ENCODE measurements at regions not wholly inside any gene's neighbourhood (a gene's known extent, or its start where the extent isn't known, plus 50 kb on each side); places are given as distances from the start of the nearest gene placed in this dataset.
A peak's percentile ranks its signal among the peaks of the same experiment; 100 is the strongest.

DNA sequence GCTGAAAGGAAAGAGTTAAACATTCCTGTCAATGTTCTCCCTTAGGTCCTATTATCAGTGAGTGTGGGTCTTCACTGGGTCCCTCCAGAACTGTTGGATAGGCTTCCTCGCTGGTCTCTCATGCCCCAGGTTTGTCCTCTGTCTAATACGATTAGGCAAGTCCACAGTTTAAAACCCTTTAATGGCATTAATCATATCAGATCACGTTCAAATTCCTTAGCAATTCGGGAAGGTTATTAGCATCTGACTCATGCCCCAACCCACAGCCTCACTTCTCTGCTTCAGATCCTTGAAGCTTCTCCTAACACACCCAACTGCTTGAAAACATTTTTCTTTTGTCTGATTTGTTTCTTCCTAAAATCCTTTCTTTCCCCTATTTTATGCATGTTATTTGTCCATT lies 224.3 kb upstream of the ATP10A start:
- no peak overlapping the region for H3K27ac Mint-ChIP-seq
- H3K27me3 Mint-ChIP-seq (ENCODE audit: low read depth): no peaks in the 10 kb centered on the region
- no peaks in the 10 kb centered on the region for H3K9me3 Mint-ChIP-seq
- no peak overlapping the region for H3K4me3 Mint-ChIP-seq
- H3K4me1 Mint-ChIP-seq (ENCODE audit: low read depth): peaks cover 11% of the 10 kb centered on the region
- H3K36me3 Mint-ChIP-seq (ENCODE audit: insufficient read depth in 2 of 2): no peaks in the 10 kb centered on the region
- ATAC-seq (replicated peaks in 1 of 2) (no peak), DNase-seq (no peak)

DNA sequence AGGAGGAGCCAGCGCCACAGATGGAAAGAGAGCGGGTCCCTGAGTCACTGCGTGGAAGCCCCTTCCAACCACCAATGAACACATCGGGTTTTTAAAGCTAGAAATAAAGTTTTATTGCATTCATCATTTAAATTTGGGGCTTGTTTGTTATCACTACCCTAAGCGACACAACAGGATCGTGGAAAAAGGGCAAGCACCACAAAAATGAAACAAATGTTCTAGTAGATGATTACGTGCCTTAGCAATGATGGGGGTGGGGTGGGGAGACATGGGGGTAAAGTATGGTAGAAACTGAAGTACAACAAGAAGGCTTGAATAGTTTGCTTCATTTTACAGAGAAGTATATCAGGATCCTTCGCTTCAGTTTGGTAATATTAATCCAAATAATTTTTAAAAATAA lies 221.6 kb upstream of the ATP10A start:
- DNase-seq: no peak

DNA sequence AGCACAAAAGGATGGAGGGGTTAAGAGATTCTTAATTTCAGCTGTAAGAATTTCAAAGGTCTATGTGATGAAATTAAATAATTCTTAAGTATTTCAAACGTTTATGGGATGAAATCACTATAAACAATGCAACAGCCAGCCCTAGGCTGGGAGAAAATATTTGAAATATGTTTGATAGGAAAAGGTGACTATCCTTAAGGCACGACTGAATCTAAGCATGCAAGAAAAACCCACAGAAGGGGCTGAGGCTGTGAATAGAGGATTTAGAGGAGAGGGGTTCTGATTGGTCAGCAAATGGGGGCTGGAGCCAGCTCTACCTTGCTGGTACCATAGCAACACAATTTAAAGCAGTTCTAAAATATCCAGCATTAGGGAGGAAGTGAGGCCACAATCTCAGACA lies 220.8 kb upstream of the ATP10A start:
- Mint-ChIP-seq H3K4me1 (ENCODE audit: low read depth) (peaks cover 27% of the 10 kb centered on the region), H3K27ac (peak overlapping the region; percentile 11), H3K27me3 (ENCODE audit: low read depth) (no peaks in the 10 kb centered on the region), H3K4me3 (no peak overlapping the region), H3K36me3 (ENCODE audit: insufficient read depth in 2 of 2) (peaks cover 0 to 2% of the 10 kb centered on the region in 2 donors), H3K9me3 (peaks cover 1 to 2% of the 10 kb centered on the region in 2 donors)
- DNase-seq (no peak), ATAC-seq (replicated peaks in 1 of 2) (no peak)

More for the DNA sequence above, 221.6 kb upstream of the ATP10A start:
- no peak overlapping the region for H3K4me3 Mint-ChIP-seq
- peaks cover 18% of the 10 kb centered on the region for H3K4me1 Mint-ChIP-seq (ENCODE audit: low read depth)
- no peak overlapping the region for H3K27ac Mint-ChIP-seq
- ATAC-seq (replicated peaks in 1 of 2): no peak
- H3K36me3 Mint-ChIP-seq (ENCODE audit: insufficient read depth in 2 of 2): peaks cover 0 to 2% of the 10 kb centered on the region in 2 donors
- no peaks in the 10 kb centered on the region for H3K27me3 Mint-ChIP-seq (ENCODE audit: low read depth)
- peaks cover 0 to 2% of the 10 kb centered on the region in 2 donors for H3K9me3 Mint-ChIP-seq

DNA sequence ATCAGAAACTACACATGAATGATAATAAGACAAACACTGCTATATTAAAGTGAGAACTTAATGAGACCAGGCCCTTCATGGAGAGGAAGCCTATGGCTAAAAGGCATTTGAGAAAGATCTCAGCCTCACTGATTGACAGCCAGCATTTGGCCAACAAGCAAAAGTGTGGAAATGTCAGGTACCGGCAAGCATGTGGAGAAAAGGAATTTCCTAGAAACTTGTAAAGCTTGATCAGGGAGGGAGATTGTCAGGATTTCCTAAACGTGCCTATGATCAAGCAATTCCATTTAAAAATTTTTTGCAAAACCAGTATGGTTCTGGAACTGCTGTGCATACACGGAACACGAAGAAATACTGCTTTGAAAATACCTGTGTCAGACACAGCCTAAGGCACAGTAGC lies 220.3 kb upstream of the ATP10A start:
- ATAC-seq (replicated peaks in 1 of 2) (no peak), DNase-seq (no peak)
- H3K4me3 Mint-ChIP-seq: peak overlapping the region; percentile 86
- H3K9me3 Mint-ChIP-seq: peaks cover 1 to 2% of the 10 kb centered on the region in 2 donors
- H3K27me3 Mint-ChIP-seq (ENCODE audit: low read depth): no peaks in the 10 kb centered on the region
- peaks cover 0 to 2% of the 10 kb centered on the region in 2 donors for H3K36me3 Mint-ChIP-seq (ENCODE audit: insufficient read depth in 2 of 2)
- peak overlapping the region; percentile 61 for H3K27ac Mint-ChIP-seq
- peaks cover 32% of the 10 kb centered on the region for H3K4me1 Mint-ChIP-seq (ENCODE audit: low read depth)

DNA sequence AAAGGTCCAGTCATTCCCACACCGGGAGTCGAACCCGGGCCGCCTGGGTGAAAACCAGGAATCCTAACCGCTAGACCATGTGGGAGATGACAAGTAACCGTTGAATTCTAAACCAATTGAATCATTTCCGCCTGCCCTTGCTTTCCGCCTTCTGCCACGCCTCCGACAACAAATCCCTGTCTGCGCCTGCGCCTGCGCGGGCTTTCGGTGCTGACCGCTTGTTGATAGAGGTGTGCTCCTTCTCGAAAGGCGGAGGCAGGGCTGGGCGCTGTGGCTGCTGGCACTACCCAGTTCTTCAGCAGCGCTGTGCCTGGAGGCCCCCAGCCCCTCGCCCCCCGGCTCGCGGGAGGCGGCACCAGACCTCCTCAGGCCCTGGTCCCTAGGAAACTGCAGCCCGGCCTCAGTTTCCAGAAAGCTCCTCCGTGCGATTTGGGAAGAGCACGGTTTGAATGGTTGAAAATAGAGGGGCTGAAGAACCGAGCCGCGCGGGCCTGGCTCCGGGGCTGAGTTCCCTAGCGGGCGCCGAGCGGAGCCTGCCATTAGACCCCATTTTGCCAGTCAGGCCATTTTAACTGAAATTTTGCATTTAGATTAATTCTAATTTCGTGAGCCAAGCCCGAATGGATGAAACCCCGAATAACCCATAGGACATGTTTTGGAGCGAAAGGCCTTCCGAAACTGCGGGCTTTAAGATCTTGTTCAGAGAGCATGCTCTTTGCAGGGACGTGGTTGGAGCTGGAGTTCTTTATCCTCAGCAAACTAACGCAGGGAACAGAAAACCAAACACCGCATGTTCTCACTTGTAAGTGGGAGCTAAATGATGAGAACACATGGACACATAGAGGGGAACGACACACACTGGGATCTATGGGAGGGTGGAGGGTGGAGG lies 219.3 kb upstream of the ATP10A start:
- H3K36me3 Mint-ChIP-seq (ENCODE audit: insufficient read depth in 2 of 2): peaks cover 0 to 2% of the 10 kb centered on the region in 2 donors
- peak overlapping the region; percentile 86 for H3K4me3 Mint-ChIP-seq
- H3K9me3 Mint-ChIP-seq: peaks cover 1 to 2% of the 10 kb centered on the region in 2 donors
- H3K4me1 Mint-ChIP-seq (ENCODE audit: low read depth): peaks cover 39% of the 10 kb centered on the region
- DNase-seq (peak; percentile 95 to 96), ATAC-seq (replicated peaks in 1 of 2) (peak; percentile 98)
- peak overlapping the region; percentile 98 for H3K27ac Mint-ChIP-seq
- no peaks in the 10 kb centered on the region for H3K27me3 Mint-ChIP-seq (ENCODE audit: low read depth)

DNA sequence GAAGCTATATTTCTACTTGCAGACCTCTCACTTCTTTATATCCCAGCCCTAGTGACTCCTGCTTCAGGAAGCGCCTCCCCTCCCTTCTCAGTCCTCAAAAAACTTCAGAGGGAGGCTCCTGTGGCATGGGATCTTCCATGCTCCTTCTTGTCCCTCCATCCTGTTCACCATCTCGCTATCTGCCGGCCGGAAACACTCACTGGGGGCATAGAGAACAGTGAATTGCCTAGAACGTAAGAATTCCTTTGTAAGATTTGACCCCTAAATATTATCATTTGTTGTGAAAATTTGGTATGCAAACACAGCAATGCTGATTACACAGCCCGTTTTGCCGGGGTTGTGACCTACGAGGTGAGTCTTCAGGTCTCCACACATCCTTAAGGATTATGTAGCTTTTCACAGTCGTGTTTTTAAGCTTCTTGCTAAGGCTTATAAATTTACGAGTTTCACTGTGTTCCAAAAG lies 218.7 kb upstream of the ATP10A start:
- H3K27me3 Mint-ChIP-seq (ENCODE audit: low read depth): no peaks in the 10 kb centered on the region
- peaks cover 39% of the 10 kb centered on the region for H3K4me1 Mint-ChIP-seq (ENCODE audit: low read depth)
- H3K9me3 Mint-ChIP-seq: peaks cover 1 to 2% of the 10 kb centered on the region in 2 donors
- H3K4me3 Mint-ChIP-seq: peak overlapping the region; percentile 86
- peaks cover 0 to 2% of the 10 kb centered on the region in 2 donors for H3K36me3 Mint-ChIP-seq (ENCODE audit: insufficient read depth in 2 of 2)
- H3K27ac Mint-ChIP-seq: peak overlapping the region; percentile 98
- DNase-seq: no peak
- no peak for ATAC-seq (replicated peaks in 1 of 2)

DNA sequence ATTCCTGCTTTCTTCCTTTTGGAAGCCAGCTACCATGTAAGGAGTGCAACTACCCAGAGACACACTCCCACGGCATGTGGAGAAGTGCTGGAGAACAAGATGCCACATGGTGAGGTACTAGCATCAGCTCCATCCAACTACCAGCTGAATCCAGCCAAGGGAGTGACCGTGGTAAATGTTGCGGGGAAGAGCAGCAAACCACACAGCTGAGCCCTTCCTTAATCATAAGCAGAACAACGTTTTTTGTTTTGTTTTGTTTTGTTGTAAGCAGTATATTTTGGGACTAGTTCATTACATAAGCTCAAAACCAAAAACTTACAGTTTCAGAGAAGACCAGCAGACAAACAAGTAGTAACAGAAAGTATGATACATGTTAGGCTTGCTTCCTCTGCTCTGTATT lies 212.6 kb upstream of the ATP10A start:
- H3K4me3 Mint-ChIP-seq: no peak overlapping the region
- H3K9me3 Mint-ChIP-seq: peaks cover 1 to 5% of the 10 kb centered on the region in 2 donors
- ATAC-seq (replicated peaks in 1 of 2) (no peak), DNase-seq (no peak)
- H3K4me1 Mint-ChIP-seq (ENCODE audit: low read depth): peaks cover 39% of the 10 kb centered on the region
- H3K27ac Mint-ChIP-seq: no peak overlapping the region
- H3K36me3 Mint-ChIP-seq (ENCODE audit: insufficient read depth in 2 of 2): peaks cover 0 to 1% of the 10 kb centered on the region in 2 donors
- H3K27me3 Mint-ChIP-seq (ENCODE audit: low read depth): peaks cover 5% of the 10 kb centered on the region

DNA sequence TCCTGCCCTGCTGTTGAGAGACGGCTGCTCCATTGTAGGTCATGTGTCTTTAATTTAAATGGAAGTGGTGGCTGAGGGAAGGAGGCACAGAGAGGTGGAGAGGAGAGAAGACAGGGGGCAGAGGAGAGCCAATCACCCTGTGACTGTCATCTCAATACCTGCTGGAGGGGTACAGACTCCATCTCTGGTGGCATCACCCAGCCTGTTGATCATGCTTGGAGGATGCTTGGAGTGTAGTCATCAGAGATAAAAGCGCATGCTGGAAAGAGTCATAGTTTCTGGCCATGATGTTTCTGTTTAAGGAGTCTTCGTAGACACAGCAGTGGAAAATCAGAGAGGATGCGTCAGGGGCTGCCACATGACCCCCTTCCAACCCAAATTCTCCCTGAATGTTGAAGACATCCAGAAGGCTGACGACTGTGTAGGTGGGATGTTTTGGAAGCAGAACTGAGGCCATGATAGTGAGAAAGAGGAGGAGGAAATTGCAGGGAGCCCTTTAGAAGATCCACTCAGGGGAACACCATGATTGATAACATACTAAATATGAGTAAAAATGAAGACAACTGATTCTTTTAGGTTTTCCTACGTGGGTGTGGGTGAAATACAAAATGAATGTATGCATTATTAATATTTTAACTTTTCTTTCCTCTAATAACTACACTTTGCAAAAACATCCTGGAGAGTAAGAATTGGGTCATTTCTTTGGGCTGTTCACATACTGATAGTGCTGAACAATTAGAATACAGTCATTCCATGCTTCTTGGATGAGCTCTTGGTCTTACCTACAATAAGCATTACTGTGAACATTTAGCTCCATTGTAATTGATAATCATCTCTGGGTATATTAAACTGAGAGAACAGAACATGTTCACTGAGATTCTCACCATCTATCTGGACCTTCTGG lies 210.6 kb upstream of the ATP10A start:
- Mint-ChIP-seq H3K9me3 (peaks cover 0 to 5% of the 10 kb centered on the region in 2 donors), H3K4me3 (peak overlapping the region; percentile 52 to 55), H3K27ac (peak overlapping the region; percentile 86), H3K4me1 (ENCODE audit: low read depth) (peaks cover 26% of the 10 kb centered on the region), H3K36me3 (ENCODE audit: insufficient read depth in 2 of 2) (peaks cover 0 to 1% of the 10 kb centered on the region in 2 donors), H3K27me3 (ENCODE audit: low read depth) (peaks cover 17% of the 10 kb centered on the region)
- peak; percentile 95 to 96 for ATAC-seq (replicated peaks in 1 of 2)
- peak; percentile 35 to 48 for DNase-seq

DNA sequence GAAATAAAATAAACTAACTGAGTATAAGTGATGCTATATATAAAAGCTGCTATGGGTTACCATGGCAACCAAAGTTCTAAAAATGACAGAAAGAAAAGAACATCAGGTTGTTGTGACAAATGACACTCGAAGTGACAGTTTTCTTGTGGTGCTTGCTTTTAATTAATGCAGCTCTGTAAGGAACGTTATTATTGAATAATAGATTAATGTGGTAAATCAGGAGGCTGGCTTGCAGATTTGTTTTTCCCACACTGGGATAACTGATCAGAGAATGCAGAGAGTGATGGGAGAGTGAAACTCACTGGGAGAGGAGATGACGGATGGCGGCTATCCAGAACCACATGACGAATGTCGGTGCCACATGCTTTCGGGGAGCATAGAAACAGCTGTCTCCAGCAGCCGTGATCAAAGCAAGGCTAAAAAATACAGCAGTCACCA lies 207.0 kb upstream of the ATP10A start:
- peaks cover 0 to 1% of the 10 kb centered on the region in 2 donors for H3K36me3 Mint-ChIP-seq (ENCODE audit: insufficient read depth in 2 of 2)

DNA sequence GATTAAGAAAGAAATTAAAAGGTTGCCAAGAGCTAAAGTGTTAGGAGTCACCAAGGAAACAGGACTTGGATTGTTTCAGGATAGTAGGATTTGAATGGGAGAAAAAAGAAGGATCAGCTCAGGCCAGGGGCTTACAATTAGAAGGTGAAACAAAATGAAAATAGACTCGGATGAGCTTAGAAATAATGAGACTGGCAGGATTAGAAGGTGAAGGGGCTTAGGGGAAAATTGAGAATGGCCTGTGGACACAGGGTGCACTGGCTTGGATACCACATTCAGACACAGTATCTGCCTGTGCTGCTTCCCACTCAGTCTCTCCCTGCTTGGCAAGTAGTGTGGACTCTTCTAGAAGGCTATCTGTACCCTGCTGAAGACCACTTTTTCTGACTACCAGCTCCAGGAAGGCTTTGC lies 206.1 kb upstream of the ATP10A start:
- DNase-seq (no peak), ATAC-seq (replicated peaks in 1 of 2) (no peak)
- Mint-ChIP-seq H3K36me3 (ENCODE audit: insufficient read depth in 2 of 2) (peaks cover 0 to 1% of the 10 kb centered on the region in 2 donors), H3K27ac (no peak overlapping the region), H3K4me1 (ENCODE audit: low read depth) (peaks cover 15% of the 10 kb centered on the region), H3K27me3 (ENCODE audit: low read depth) (peaks cover 26% of the 10 kb centered on the region), H3K9me3 (peaks cover 0 to 5% of the 10 kb centered on the region in 2 donors), H3K4me3 (no peak overlapping the region)

More for the DNA sequence above, 207.0 kb upstream of the ATP10A start:
- DNase-seq (no peak), ATAC-seq (replicated peaks in 1 of 2) (no peak)
- Mint-ChIP-seq H3K4me1 (ENCODE audit: low read depth) (peaks cover 17% of the 10 kb centered on the region), H3K4me3 (no peak overlapping the region), H3K27me3 (ENCODE audit: low read depth) (peaks cover 26% of the 10 kb centered on the region), H3K27ac (no peak overlapping the region), H3K9me3 (peaks cover 0 to 5% of the 10 kb centered on the region in 2 donors)

DNA sequence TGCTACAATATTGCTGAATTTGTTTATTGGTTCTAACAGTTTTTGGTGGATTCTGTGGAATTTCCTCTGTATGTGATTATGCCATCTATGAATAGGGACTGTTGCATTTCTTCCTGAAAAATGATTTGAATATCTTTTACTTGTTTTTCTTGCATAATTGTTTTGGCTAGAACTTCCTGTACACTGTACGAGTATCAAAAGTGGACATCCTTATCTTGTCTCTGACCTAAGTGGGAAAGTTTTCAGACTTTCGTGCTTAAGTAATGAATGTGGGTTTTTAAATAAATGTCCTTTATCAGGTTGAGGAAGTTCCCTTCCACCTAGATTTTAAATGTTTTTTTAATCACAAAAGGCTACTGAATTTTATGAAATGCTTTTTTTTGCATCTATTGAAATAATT lies 203.8 kb upstream of the ATP10A start:
- Mint-ChIP-seq H3K27ac (no peak overlapping the region), H3K9me3 (peaks cover 0 to 3% of the 10 kb centered on the region in 2 donors), H3K4me3 (no peak overlapping the region), H3K36me3 (ENCODE audit: insufficient read depth in 2 of 2) (no peaks in the 10 kb centered on the region), H3K4me1 (ENCODE audit: low read depth) (no peaks in the 10 kb centered on the region), H3K27me3 (ENCODE audit: low read depth) (peaks cover 21% of the 10 kb centered on the region)
- no peak for DNase-seq
- no peak for ATAC-seq (replicated peaks in 1 of 2)

DNA sequence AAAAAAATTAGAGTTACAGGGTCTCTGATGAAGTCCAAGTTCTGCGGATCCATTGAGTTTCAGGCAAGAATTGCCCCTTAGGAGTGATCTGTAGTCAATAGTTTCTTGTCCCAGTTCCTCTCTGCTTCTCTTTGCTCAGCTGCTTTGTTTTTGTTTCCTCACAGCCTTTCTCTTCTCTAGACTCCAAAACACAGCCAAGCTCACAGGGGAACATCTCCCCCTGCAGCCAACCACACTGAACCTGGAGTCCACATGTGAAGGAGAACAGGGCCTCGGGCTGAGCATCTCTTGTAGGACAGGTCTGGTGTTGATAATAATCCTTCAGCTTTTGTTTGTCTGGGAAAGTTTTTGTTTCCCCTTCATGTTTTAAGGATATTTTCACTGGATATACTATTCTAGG lies 202.6 kb upstream of the ATP10A start:
- Mint-ChIP-seq H3K27ac (no peak overlapping the region), H3K4me1 (ENCODE audit: low read depth) (no peaks in the 10 kb centered on the region), H3K9me3 (no peaks in the 10 kb centered on the region), H3K4me3 (no peak overlapping the region), H3K36me3 (ENCODE audit: insufficient read depth in 2 of 2) (no peaks in the 10 kb centered on the region), H3K27me3 (ENCODE audit: low read depth) (peaks cover 26% of the 10 kb centered on the region)
- DNase-seq (no peak), ATAC-seq (replicated peaks in 1 of 2) (no peak)

DNA sequence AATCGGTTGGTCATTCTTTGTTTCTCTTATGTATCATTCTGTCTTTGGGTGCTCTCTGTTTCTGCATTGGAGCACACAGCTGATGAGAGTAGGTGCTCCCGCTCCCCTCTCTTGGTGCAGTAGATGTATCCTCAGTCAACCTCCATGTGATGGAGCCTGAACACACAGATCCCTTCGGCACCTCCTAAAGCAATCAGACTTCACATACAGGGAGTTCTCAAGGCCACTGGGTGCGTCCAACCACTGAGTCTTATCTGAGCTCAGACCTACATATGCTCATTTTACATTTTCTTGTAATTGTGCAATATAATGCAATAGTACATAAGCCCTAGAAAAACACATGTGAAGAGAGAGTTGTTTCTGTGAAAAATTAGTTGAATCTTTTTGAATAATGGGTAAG lies 198.1 kb upstream of the ATP10A start:
- ATAC-seq (replicated peaks in 1 of 2) (no peak), DNase-seq (no peak)
- Mint-ChIP-seq H3K27me3 (ENCODE audit: low read depth) (peaks cover 5% of the 10 kb centered on the region), H3K9me3 (peaks cover 0 to 3% of the 10 kb centered on the region in 2 donors), H3K36me3 (ENCODE audit: insufficient read depth in 2 of 2) (no peaks in the 10 kb centered on the region), H3K4me1 (ENCODE audit: low read depth) (no peaks in the 10 kb centered on the region), H3K4me3 (no peak overlapping the region), H3K27ac (no peak overlapping the region)
